ENCODE measurements at regions not wholly inside any gene's neighbourhood (a gene's known extent, or its start where the extent isn't known, plus 50 kb on each side); places are given as distances from the start of the nearest gene placed in this dataset.

DNA sequence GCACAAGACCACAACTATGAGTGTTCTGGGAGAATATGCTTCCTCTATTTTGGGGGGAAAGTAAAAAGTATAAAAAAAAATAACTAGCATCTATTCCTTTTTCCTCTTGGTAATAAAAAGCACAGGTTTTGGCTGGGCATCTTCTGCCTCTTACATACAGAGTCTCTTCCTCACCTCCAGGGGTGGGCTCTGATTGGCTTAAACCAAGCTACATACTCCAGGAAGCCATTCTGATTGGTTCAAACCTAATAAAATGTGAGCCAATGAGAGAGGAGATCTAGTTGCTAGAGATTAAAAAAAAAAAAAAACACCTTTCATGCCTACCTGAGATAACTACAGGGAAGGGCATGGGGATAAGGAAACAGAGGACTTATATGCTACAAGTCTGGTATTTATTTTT lies 365.9 kb upstream of the ERCC4 start:
- TF ChIP-seq EZH2phosphoT487 (IDR thresholded peaks at IDR 0.05; ENCODE audit: borderline replicate concordance, low read depth, low read length) (no peak), CTCF (conservative IDR thresholded peaks at IDR 0.05; ENCODE audit: low read length) (no peak)
- intact Hi-C loops (cut with micrococcal nuclease; ENCODE audit: unreplicated experiment) = no loop called here
- no peak overlapping the region for H3K4me3 ChIP-seq (ENCODE audit: low read depth, low read length, poor library complexity, severe bottlenecking)
- H3K9me3 ChIP-seq (ENCODE audit: low read length) = no peaks in the 10 kb centered on the region
- ChIA-PET POLR2A (no interaction called here), CTCF (ENCODE audit: unreplicated experiment) (interaction anchor here (0.6 kb wide), 1 partner anchor 115 kb away, joined by 3 read pairs; no protein-coding TSS in a partner anchor)
- H3K79me2 ChIP-seq (ENCODE audit: insufficient read depth, low read depth, low read length) = no peaks in the 10 kb centered on the region
- DNase-seq (ENCODE audit: low spot score) = peak; percentile 7
- no peaks in the 10 kb centered on the region for H4K20me1 ChIP-seq (ENCODE audit: insufficient read depth, low read length)
- no peaks in the 10 kb centered on the region for H3K4me1 ChIP-seq (ENCODE audit: insufficient read depth, low read length, poor library complexity, severe bottlenecking)
- H3K9me2 ChIP-seq (ENCODE audit: insufficient read depth, low read length) = no peaks in the 10 kb centered on the region
- H3K27ac ChIP-seq (ENCODE audit: low read depth, low read length, poor library complexity, severe bottlenecking) = no peak overlapping the region
- H3K4me2 ChIP-seq (ENCODE audit: low read length) = no peak overlapping the region
- H2AFZ ChIP-seq (ENCODE audit: low read length) = peak overlapping the region; percentile 19; the same call in 1 of the 2 replicates
- BruUV-seq (replicated peaks) = no TSS peak
- H3K36me3 ChIP-seq (ENCODE audit: insufficient read depth, low read length) = no peaks in the 10 kb centered on the region

DNA sequence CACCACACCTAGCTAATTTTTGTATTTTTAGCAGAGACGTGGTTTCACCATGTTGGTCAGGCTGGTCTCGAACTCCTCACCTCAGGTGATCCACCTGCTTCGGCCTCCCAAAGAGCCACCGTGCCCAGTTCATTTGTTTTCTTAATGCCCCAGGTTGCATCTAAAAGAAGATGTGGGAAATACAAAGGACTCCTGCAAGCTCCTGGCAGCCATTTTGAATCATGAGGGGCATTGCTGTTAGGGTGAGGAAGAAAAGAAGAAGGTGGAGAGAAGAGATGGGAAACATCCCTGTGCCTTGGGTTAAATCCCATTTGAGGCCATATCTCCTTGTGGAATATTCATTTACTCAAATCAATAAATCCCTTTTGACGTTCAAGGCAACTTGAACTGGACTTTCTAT lies 365.3 kb upstream of the ERCC4 start:
- H3K36me3 ChIP-seq (ENCODE audit: insufficient read depth, low read length) = no peaks in the 10 kb centered on the region
- no TSS peak for BruUV-seq (replicated peaks)
- no peak overlapping the region for H2AFZ ChIP-seq (ENCODE audit: low read length)
- H3K4me1 ChIP-seq (ENCODE audit: insufficient read depth, low read length, poor library complexity, severe bottlenecking) = no peaks in the 10 kb centered on the region
- H3K4me3 ChIP-seq (ENCODE audit: low read depth, low read length, poor library complexity, severe bottlenecking) = no peak overlapping the region
- no peaks in the 10 kb centered on the region for H3K9me2 ChIP-seq (ENCODE audit: insufficient read depth, low read length)
- no peak for DNase-seq (ENCODE audit: low spot score)
- H3K9me3 ChIP-seq (ENCODE audit: low read length) = no peaks in the 10 kb centered on the region
- POLR2A ChIA-PET = no interaction called here
- intact Hi-C loops (cut with micrococcal nuclease; ENCODE audit: unreplicated experiment) = no loop called here
- no peak overlapping the region for H3K27ac ChIP-seq (ENCODE audit: low read depth, low read length, poor library complexity, severe bottlenecking)
- no peaks in the 10 kb centered on the region for H4K20me1 ChIP-seq (ENCODE audit: insufficient read depth, low read length)
- no peak overlapping the region for H3K4me2 ChIP-seq (ENCODE audit: low read length)
- CTCF ChIA-PET (ENCODE audit: unreplicated experiment) = no interaction called here
- no peak for TF ChIP-seq CTCF (conservative IDR thresholded peaks at IDR 0.05; ENCODE audit: low read length)
- TF ChIP-seq EZH2phosphoT487 (IDR thresholded peaks at IDR 0.05; ENCODE audit: borderline replicate concordance, low read depth, low read length) = no peak
- no peaks in the 10 kb centered on the region for H3K79me2 ChIP-seq (ENCODE audit: insufficient read depth, low read depth, low read length)

DNA sequence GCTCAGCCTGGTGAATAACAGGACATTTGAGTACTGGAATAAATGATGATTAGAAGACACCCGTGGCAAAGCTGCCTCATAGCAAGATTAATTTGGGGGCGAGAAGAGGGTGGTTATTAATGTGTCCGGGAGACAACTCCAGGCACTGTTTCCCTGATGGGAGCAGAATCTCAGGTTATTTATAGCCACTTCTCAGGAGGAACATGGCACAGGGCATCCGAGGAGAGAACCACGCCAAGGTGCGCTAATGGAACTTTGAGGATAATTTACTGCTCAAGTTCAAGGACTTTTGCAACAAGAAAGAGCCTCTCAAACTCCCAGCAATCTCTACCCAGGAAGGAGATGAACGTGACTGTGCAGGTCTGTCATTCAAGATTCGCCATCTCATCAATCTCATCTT lies 362.5 kb upstream of the ERCC4 start:
- no peaks in the 10 kb centered on the region for H3K9me3 ChIP-seq (ENCODE audit: low read length)
- H3K9me2 ChIP-seq (ENCODE audit: insufficient read depth, low read length) = no peaks in the 10 kb centered on the region
- ChIA-PET POLR2A (no interaction called here), CTCF (ENCODE audit: unreplicated experiment) (no interaction called here)
- no peak for DNase-seq (ENCODE audit: low spot score)
- no TSS peak for BruUV-seq (replicated peaks)
- H2AFZ ChIP-seq (ENCODE audit: low read length) = no peak overlapping the region
- H3K4me1 ChIP-seq (ENCODE audit: insufficient read depth, low read length, poor library complexity, severe bottlenecking) = no peaks in the 10 kb centered on the region
- H3K4me2 ChIP-seq (ENCODE audit: low read length) = no peak overlapping the region
- no peak overlapping the region for H3K4me3 ChIP-seq (ENCODE audit: low read depth, low read length, poor library complexity, severe bottlenecking)
- H4K20me1 ChIP-seq (ENCODE audit: insufficient read depth, low read length) = no peaks in the 10 kb centered on the region
- H3K36me3 ChIP-seq (ENCODE audit: insufficient read depth, low read length) = no peaks in the 10 kb centered on the region
- no peaks in the 10 kb centered on the region for H3K79me2 ChIP-seq (ENCODE audit: insufficient read depth, low read depth, low read length)
- H3K27ac ChIP-seq (ENCODE audit: low read depth, low read length, poor library complexity, severe bottlenecking) = no peak overlapping the region
- intact Hi-C loops (cut with micrococcal nuclease; ENCODE audit: unreplicated experiment) = no loop called here
- TF ChIP-seq CTCF (conservative IDR thresholded peaks at IDR 0.05; ENCODE audit: low read length) (no peak), EZH2phosphoT487 (IDR thresholded peaks at IDR 0.05; ENCODE audit: borderline replicate concordance, low read depth, low read length) (no peak)

Data from OCI-LY7 (cell line).